PC-9 (cell line): ENCODE measurements at regions not wholly inside any gene's neighbourhood (a gene's known extent, or its start where the extent isn't known, plus 50 kb on each side); places are given as distances from the start of the nearest gene placed in this dataset.

Experiments
- CTCF ChIP-seq: fragments of 200-600 bp; sonication (generic); conservative IDR thresholded peaks from 2 replicates; pipeline ENCODE4 v1.6.1; 2017; ENCODE audit warnings: mixed run types, antibody characterized with exemption, mild to moderate bottlenecking, moderate library complexity
- EZH2 ChIP-seq: fragments of 200-600 bp; sonication (generic); IDR thresholded peaks from 2 replicates; pipeline ENCODE4 v1.8.0; 2017; ENCODE audit warnings: antibody characterized with exemption, low read depth

GRCh38 chr18:24754583-24755253 lies 294.3 kb downstream of the HRH4 start:
- no peak for TF ChIP-seq EZH2
- no peak for TF ChIP-seq CTCF
